Endothelial cell (in vitro differentiated cells): ENCODE measurements at regions not wholly inside any gene's neighbourhood (a gene's known extent, or its start where the extent isn't known, plus 50 kb on each side); places are given as distances from the start of the nearest gene placed in this dataset.

Experiments
- DNase-seq: peaks from one replicate; pipeline ENCODE4 v3.0.0; 2021; ENCODE audit warnings: low spot score
- H3K27ac Mint-ChIP-seq: one replicate; pipeline ENCODE4 v1.8.0; 2021; ENCODE audit warnings: mixed read lengths, inconsistent platforms; ENCODE audit not compliant: unreplicated experiment
- H3K27me3 Mint-ChIP-seq: one replicate; pipeline ENCODE4 v1.8.0; 2021; ENCODE audit warnings: mild to moderate bottlenecking, moderate library complexity, mixed read lengths, inconsistent platforms; ENCODE audit not compliant: unreplicated experiment
- H3K36me3 Mint-ChIP-seq: one replicate; pipeline ENCODE4 v1.8.0; 2021; ENCODE audit warnings: mild to moderate bottlenecking, low read depth, mixed read lengths, inconsistent platforms; ENCODE audit not compliant: unreplicated experiment
- H3K4me1 Mint-ChIP-seq: one replicate; pipeline ENCODE4 v1.8.0; 2021; ENCODE audit warnings: mild to moderate bottlenecking, mixed read lengths, inconsistent platforms; ENCODE audit not compliant: unreplicated experiment
- H3K4me3 Mint-ChIP-seq: one replicate; pipeline ENCODE4 v1.8.0; 2021; ENCODE audit warnings: mild to moderate bottlenecking, mixed read lengths, inconsistent platforms; ENCODE audit not compliant: unreplicated experiment
- H3K9me3 Mint-ChIP-seq: one replicate; pipeline ENCODE4 v1.8.0; 2021; ENCODE audit warnings: mixed read lengths, inconsistent platforms; ENCODE audit not compliant: unreplicated experiment
- TF ChIP-seq, protein P1 (sequence below): fragments of 200-600 bp; sonication (generic); IDR thresholded peaks from one replicate; pipeline ENCODE4 v1.5.0; 2021; ENCODE audit warnings: antibody characterized with exemption; ENCODE audit not compliant: unreplicated experiment

DNA sequence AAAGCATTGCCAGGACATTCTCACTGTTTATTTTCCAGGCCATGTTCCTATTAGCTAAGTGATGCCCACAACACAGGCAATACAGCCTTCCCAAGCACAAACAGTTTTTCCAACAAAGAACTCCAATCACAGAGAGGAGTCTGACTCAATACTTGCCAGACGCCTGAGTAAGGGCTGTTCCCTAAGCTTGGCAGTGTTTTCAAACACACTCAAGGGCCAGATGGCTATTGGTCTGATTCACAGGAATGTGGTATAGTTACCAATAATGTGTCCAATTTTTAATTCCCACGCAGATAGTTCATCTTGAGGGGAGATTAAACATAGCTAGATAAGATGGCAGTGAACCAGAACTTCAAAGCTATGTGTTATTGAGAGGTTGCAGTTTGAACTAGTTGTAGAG lies 381.0 kb downstream of the SNAPC1 start:
- H3K9me3 Mint-ChIP-seq, result no peaks in the 10 kb centered on the region
- TF ChIP-seq, protein P1, sequence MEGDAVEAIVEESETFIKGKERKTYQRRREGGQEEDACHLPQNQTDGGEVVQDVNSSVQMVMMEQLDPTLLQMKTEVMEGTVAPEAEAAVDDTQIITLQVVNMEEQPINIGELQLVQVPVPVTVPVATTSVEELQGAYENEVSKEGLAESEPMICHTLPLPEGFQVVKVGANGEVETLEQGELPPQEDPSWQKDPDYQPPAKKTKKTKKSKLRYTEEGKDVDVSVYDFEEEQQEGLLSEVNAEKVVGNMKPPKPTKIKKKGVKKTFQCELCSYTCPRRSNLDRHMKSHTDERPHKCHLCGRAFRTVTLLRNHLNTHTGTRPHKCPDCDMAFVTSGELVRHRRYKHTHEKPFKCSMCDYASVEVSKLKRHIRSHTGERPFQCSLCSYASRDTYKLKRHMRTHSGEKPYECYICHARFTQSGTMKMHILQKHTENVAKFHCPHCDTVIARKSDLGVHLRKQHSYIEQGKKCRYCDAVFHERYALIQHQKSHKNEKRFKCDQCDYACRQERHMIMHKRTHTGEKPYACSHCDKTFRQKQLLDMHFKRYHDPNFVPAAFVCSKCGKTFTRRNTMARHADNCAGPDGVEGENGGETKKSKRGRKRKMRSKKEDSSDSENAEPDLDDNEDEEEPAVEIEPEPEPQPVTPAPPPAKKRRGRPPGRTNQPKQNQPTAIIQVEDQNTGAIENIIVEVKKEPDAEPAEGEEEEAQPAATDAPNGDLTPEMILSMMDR, result no peak
- no peak overlapping the region for H3K4me3 Mint-ChIP-seq
- no peaks in the 10 kb centered on the region for H3K36me3 Mint-ChIP-seq
- peaks cover 1% of the 10 kb centered on the region for H3K27me3 Mint-ChIP-seq
- no peak for DNase-seq
- no peak overlapping the region for H3K27ac Mint-ChIP-seq
- no peaks in the 10 kb centered on the region for H3K4me1 Mint-ChIP-seq

DNA sequence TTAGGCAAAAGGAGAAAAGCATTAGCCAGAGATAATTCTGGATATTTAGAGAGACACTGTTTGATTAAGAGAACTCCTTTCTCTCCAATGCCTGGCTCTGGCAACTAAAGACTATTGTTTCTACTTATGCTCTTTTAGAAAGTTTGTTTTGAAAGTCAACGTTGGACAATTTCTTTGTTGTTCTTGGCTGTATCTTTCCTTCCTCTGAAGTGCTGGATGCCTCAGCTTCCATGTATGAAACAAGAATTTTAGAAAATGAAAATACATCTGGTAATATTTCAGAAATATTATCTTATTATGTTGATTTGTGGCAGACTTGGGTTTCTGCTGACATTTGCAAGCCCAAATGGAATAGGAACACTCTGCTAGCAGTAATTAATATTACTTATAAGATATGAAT lies 382.6 kb downstream of the SNAPC1 start:
- no peak for DNase-seq
- Mint-ChIP-seq H3K36me3 (no peaks in the 10 kb centered on the region), H3K27ac (no peak overlapping the region), H3K4me3 (no peak overlapping the region), H3K27me3 (peaks cover 1% of the 10 kb centered on the region), H3K4me1 (no peaks in the 10 kb centered on the region), H3K9me3 (no peaks in the 10 kb centered on the region)
- TF ChIP-seq, protein P1, result no peak

DNA sequence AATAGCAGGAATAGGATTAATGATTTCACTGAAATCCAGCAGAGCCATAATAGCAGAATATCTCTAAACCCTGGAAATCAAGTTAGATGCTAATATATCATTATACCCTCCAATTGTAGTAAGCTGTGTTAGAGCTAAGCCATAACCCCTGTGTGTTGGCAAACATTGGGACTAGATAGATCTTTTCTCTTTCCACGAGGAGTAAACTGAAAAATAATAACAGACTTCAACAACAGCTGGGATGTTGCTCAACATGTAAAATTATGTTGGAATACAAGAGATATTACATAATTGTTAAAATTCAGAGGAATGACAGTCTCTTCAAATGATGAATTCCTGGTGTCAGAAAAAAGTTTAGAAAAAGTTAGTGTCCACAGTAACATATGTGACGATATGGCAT lies 383.8 kb downstream of the SNAPC1 start:
- no peak overlapping the region for H3K4me3 Mint-ChIP-seq
- DNase-seq, result no peak
- peaks cover 1% of the 10 kb centered on the region for H3K27me3 Mint-ChIP-seq
- TF ChIP-seq, protein P1, result no peak
- no peaks in the 10 kb centered on the region for H3K9me3 Mint-ChIP-seq
- H3K27ac Mint-ChIP-seq, result no peak overlapping the region
- no peaks in the 10 kb centered on the region for H3K36me3 Mint-ChIP-seq
- no peaks in the 10 kb centered on the region for H3K4me1 Mint-ChIP-seq

DNA sequence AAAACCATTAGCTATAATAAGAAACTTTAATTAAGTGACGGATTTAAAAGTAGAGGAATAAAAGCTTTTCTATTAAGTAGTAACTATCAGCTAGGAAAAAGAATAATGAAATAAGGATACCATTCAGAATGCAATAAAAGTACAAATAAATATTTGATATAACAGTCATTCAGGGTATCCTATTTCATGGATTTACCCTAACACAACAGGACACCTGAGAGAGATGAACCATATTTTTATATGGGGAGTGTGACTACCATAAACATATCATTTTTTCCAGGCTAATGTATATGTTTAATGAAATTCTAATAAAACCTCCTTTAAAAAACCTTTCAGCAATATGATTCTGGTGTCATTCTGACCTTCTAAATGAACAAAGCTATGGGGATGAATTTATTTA lies 393.8 kb downstream of the SNAPC1 start:
- Mint-ChIP-seq H3K9me3 (no peaks in the 10 kb centered on the region), H3K4me1 (no peaks in the 10 kb centered on the region), H3K4me3 (no peak overlapping the region), H3K36me3 (no peaks in the 10 kb centered on the region), H3K27ac (no peak overlapping the region), H3K27me3 (peaks cover 2% of the 10 kb centered on the region)
- DNase-seq, result no peak
- TF ChIP-seq, protein P1, result no peak

DNA sequence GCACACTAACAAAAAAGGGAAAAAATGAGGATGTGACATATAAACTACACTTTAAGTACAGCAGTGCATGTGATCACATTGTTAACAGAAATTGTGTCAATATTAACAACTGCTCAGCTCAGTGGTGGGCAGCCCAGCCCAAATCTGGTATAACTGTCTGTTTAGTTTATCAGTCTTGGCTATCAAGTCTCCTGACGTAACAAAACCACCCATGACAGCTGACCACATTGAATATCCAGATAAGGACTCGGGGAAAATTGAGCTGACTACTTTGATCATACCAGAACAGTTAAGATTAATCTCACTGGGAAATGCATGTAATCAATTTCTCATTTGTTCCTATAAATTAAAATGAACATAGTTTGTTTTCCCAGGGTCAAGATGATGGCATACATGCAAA lies 396.6 kb downstream of the SNAPC1 start:
- Mint-ChIP-seq H3K4me3 (no peak overlapping the region), H3K27me3 (peaks cover 2% of the 10 kb centered on the region), H3K4me1 (no peaks in the 10 kb centered on the region), H3K27ac (no peak overlapping the region), H3K9me3 (no peaks in the 10 kb centered on the region), H3K36me3 (no peaks in the 10 kb centered on the region)
- DNase-seq, result no peak
- TF ChIP-seq, protein P1, result no peak
